Epithelial cell of esophagus (primary cell): ENCODE measurements at regions not wholly inside any gene's neighbourhood (a gene's known extent, or its start where the extent isn't known, plus 50 kb on each side); places are given as distances from the start of the nearest gene placed in this dataset.

Experiments
- DNase-seq: peaks from one replicate; pipeline ENCODE4 v3.0.0; 2010; ENCODE audit warnings: low read depth
- H3K4me3 ChIP-seq: 2 replicates; pipeline ENCODE4 v1.5.1; 2011; ENCODE audit warnings: mild to moderate bottlenecking, low read length, control low read depth
- TF ChIP-seq, protein P1 (sequence below): IDR thresholded peaks from 2 replicates; pipeline ENCODE4 v1.5.1; 2011; ENCODE audit warnings: low read depth, mild to moderate bottlenecking, low read length, control low read depth, inconsistent platforms; ENCODE audit not compliant: insufficient read depth; ENCODE audit errors: missing control alignments

DNA sequence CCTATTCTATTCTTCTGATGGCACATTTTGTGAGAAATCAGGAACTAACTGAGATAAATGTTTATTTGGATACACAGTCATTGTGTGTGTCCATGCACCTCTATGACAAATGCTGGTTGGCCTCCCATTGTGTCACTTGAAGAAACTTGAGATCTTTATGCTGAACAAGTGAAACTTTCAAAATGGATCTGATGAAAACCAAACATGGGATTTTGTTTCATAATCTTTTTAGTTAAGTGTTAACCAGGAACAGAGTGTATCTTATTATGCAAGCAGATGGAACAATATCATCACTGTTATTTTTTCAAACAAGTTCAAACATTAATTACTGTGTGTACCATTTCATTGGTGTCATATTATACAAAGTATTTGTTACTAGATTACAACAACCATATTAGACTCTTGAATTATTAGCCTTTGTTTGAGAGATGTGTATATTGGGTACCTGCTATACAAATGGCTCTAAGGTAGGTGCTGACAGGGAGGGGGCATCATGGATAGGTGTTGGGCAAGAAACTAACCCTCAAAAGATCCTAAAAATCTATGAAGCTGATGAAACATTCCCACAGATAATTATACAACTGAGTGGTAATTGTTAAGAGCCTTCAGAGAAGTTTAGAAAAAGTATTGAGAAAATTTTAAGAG, 159.8 kb downstream of the PALM2AKAP2 start:
- H3K4me3 ChIP-seq, result no peak overlapping the region
- TF ChIP-seq, protein P1, sequence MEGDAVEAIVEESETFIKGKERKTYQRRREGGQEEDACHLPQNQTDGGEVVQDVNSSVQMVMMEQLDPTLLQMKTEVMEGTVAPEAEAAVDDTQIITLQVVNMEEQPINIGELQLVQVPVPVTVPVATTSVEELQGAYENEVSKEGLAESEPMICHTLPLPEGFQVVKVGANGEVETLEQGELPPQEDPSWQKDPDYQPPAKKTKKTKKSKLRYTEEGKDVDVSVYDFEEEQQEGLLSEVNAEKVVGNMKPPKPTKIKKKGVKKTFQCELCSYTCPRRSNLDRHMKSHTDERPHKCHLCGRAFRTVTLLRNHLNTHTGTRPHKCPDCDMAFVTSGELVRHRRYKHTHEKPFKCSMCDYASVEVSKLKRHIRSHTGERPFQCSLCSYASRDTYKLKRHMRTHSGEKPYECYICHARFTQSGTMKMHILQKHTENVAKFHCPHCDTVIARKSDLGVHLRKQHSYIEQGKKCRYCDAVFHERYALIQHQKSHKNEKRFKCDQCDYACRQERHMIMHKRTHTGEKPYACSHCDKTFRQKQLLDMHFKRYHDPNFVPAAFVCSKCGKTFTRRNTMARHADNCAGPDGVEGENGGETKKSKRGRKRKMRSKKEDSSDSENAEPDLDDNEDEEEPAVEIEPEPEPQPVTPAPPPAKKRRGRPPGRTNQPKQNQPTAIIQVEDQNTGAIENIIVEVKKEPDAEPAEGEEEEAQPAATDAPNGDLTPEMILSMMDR, result no peak
- no peak for DNase-seq

DNA sequence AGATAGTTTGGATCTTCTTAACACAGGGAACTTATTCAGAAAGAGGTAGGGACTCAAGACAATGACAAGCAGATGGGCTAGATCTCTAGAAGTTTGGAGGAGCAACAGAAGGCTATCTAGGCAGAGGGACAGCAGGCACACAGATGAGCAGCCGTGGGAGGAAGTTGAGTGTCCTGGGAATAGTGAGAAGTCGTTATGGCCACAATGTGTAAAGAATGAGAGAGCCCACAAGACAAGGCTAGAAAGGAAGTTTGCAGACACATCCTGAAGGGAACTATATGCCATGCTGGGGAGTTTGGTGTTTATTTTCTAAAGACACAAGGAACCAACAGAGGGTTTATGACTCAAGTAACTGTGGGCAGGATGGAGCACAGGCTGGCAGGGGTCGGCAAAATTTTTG, 160.6 kb downstream of the PALM2AKAP2 start:
- no peak overlapping the region for H3K4me3 ChIP-seq
- TF ChIP-seq, protein P1, result no peak
- no peak for DNase-seq

DNA sequence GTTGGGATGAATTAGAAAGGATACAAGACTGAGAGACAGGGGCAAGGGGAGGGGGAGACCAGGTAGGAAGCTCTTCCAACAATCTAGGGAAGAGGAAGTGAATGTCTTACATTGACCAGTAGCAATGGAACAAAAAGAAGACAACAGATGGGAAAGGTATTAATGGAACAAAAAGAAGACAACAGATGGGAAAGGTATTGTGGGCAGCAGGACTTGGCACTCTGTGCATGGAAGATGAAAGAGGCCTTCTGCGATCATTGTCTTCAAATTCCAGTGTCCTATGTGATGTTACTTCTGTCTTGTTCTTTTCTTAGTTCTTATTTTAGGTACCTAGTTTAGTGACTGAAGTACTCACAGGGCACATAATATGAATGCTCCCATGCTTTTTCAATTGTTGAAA, 161.8 kb downstream of the PALM2AKAP2 start:
- no peak overlapping the region for H3K4me3 ChIP-seq
- DNase-seq, result no peak
- TF ChIP-seq, protein P1, result no peak

DNA sequence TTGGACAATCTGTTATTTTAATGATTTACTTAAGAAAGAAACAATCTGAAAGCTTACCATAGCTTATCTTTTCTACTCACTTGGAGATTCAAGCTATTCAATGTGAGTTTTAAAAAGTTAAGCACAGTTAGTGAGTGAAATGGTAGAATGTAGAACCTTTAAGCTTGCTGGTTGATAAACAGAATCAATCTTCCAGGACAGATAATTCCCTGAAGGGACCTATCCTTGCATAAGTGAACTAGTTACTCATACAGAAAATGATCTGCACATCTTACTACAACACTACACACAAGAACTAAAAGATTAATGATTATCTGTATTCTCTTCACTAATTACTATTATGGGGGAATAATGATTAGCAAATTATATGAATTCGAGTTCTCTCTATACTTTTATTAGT, 165.6 kb downstream of the PALM2AKAP2 start:
- no peak for DNase-seq
- H3K4me3 ChIP-seq, result no peak overlapping the region
- TF ChIP-seq, protein P1, result no peak

DNA sequence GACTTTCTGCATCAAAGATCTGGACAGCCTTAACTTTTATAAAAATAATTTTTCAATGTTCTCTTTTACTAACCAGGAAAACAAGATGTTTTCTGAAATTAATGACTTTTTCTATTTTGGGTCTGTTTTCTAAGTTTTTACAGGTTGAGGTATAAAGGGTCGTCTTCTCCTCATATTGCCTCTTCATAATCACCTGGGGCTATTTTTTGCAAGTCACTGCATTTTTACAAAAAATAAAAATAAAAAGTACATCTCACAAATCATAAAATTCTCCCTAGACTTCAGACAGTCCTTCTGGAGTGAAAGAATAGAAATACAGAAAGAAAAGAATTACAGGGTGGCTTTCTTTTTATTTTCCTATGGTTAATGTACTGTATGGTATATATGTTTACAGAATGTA, 168.5 kb downstream of the PALM2AKAP2 start:
- DNase-seq, result no peak
- TF ChIP-seq, protein P1, result no peak
- no peak overlapping the region for H3K4me3 ChIP-seq

DNA sequence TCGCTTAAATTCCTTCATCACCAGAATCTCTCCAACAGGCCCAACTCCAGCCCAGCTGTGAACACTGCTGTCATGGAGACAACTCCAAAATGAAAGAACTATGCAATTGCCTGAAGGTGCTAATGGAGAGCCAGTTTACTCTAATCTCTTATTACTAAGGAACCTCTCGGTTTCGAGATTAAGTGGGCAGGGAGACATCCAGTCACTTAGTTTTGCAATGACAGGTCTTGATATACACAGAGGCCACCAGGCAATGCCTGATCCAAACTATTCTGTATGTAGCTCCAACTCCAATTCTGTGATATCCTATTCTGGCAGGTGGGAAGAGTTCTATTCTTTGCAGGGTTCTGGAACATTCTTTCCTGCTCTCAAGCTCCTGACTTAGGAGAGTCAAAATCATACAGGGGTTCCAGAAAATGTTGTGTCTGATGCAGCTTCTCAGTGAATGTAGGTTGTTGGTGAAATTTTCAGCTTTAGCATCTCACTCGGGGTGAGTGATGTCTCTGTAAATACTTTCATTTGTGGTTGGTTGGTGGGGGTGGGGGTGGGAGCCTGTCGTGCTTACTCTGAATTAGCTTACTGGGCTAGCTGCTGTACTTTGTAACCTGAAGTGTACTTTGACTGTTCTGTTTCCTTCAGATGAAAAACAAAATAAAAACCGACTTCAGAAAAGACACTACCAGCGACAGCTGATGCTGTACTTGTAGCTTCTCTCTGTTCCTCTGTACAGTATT, 170.9 kb downstream of the PALM2AKAP2 start:
- DNase-seq, result no peak
- TF ChIP-seq, protein P1, result no peak

More for the DNA sequence above, 170.9 kb downstream of the PALM2AKAP2 start:
- H3K4me3 ChIP-seq, result no peak overlapping the region
